ENCODE measurements at regions not wholly inside any gene's neighbourhood (a gene's known extent, or its start where the extent isn't known, plus 50 kb on each side); places are given as distances from the start of the nearest gene placed in this dataset.

DNA sequence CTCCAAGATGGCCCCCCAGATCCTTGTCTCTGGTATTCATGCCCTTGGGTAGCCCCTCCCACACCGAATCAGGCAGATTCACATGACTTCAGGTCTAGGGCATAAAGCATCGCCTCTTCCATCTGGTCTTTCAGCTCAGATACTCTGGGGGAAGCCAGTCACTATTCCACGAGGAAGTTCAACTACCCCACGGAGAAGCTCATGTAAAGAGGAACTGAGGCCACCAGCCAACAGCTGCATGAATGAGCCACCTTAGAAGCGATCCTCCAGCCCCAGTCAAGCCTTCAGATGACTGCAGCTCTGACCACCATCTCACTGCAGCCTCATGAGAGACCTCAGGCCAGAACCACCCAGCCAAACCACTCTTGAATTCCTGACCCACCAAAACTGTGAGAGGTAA lies 54.1 kb downstream of the SOCS3 start:
- H3K4me1 ChIP-seq (ENCODE audit: control insufficient read depth in 2 of 2, insufficient read depth in 2 of 2, low read length in 2 of 2): no peaks in the 10 kb centered on the region
- POLR2A ChIA-PET: interaction anchor here (0.7 kb wide), 1 partner anchor 38 kb away, joined by 3 read pairs; no protein-coding TSS in a partner anchor
- no peak overlapping the region for H2AFZ ChIP-seq (ENCODE audit: insufficient read depth, low read depth, low read length, poor library complexity, severe bottlenecking)
- Mint-ChIP-seq H3K27me3 (peaks cover 3% of the 10 kb centered on the region), H3K4me3 (no peak overlapping the region), H3K4me1 (no peaks in the 10 kb centered on the region), H3K27ac (no peak overlapping the region), H3K9me3 (ENCODE audit: insufficient read depth) (peaks cover 5% of the 10 kb centered on the region)
- no peaks in the 10 kb centered on the region for H3K79me2 ChIP-seq (ENCODE audit: control insufficient read depth, insufficient read depth, low read length)
- 79% methylated on average over 4 of the region's 5 CpGs for WGBS (ENCODE audit: insufficient coverage)
- no peak for DNase-seq
- no peaks in the 10 kb centered on the region for H4K20me1 ChIP-seq (ENCODE audit: control insufficient read depth, insufficient read depth, low read length, poor library complexity, severe bottlenecking)
- peaks cover 0 to 18% (median 13%) of the 10 kb centered on the region in 3 donors for H3K9me3 ChIP-seq (ENCODE audit: control extremely low read depth in 1 of 3, control insufficient read depth in 2 of 3, insufficient read depth in 1 of 3, low read length in 2 of 3)
- no peak for ATAC-seq (ENCODE audit: low read depth)
- H3K4me2 ChIP-seq (replicated peaks; ENCODE audit: low read depth, low read length, poor library complexity, severe bottlenecking): no peak overlapping the region
- CTCF ChIA-PET: interaction anchor here (1.6 kb wide), 1 partner anchor 116 kb away, joined by 6 read pairs; no protein-coding TSS in a partner anchor
- no peak overlapping the region for H3K27ac ChIP-seq (ENCODE audit: low read length in 2 of 2)
- no peak overlapping the region for H3K9ac ChIP-seq (ENCODE audit: low read length)
- intact Hi-C loops (cut with micrococcal nuclease): no loop called here
- TF ChIP-seq EZH2 (IDR thresholded peaks at IDR 0.05; ENCODE audit: borderline replicate concordance, insufficient read depth, low read depth, low read length, poor library complexity, severe bottlenecking): no peak
- TF ChIP-seq, protein P1, sequence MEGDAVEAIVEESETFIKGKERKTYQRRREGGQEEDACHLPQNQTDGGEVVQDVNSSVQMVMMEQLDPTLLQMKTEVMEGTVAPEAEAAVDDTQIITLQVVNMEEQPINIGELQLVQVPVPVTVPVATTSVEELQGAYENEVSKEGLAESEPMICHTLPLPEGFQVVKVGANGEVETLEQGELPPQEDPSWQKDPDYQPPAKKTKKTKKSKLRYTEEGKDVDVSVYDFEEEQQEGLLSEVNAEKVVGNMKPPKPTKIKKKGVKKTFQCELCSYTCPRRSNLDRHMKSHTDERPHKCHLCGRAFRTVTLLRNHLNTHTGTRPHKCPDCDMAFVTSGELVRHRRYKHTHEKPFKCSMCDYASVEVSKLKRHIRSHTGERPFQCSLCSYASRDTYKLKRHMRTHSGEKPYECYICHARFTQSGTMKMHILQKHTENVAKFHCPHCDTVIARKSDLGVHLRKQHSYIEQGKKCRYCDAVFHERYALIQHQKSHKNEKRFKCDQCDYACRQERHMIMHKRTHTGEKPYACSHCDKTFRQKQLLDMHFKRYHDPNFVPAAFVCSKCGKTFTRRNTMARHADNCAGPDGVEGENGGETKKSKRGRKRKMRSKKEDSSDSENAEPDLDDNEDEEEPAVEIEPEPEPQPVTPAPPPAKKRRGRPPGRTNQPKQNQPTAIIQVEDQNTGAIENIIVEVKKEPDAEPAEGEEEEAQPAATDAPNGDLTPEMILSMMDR (IDR thresholded peaks at IDR 0.05): no peak
- H3K4me3 ChIP-seq (ENCODE audit: control extremely low read depth in 1 of 5, extremely low read depth in 1 of 5, insufficient read depth in 1 of 5, low read depth in 2 of 5, low read length in 4 of 5): no peak overlapping the region
- H3K36me3 ChIP-seq (replicated peaks in 1 of 2; ENCODE audit: control extremely low read depth in 1 of 2, control insufficient read depth in 1 of 2, extremely low read depth in 1 of 2, insufficient read depth in 2 of 2, low read length in 1 of 2): no peaks in the 10 kb centered on the region
- H3K27me3 ChIP-seq (replicated peaks in 1 of 4; ENCODE audit: control extremely low read depth in 1 of 4, control insufficient read depth in 3 of 4, insufficient read depth in 4 of 4, low read length in 3 of 4): peaks cover 0 to 5% (median under 1%) of the 10 kb centered on the region in 4 experiments

DNA sequence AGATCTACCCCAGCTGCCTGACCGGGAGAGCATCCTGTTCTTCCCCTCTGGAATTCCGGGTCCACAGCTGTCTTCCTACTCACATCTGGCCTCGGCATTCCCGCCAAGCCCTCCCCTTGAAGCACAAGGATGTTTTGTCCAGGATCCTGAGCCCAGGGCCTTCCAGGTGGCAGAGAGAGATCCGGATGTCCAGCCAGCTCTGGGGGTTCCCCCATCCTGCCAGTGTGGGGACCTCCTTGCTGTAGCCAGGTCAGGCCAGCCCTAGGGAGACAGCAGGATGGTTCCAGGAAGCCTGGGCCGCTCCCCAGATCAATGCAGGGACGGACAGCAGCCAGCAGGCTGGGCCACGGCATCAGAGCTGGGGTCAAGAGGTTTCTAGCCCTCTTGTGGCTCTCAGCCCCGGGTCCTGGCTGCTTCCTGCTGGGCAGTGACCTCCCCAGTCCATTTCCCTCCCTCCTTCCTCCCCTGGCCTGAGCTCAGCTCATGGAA lies 55.3 kb downstream of the SOCS3 start:
- intact Hi-C loops (cut with micrococcal nuclease): no loop called here
- Mint-ChIP-seq H3K4me1 (no peaks in the 10 kb centered on the region), H3K27me3 (peaks cover 3% of the 10 kb centered on the region), H3K27ac (no peak overlapping the region), H3K4me3 (no peak overlapping the region), H3K9me3 (ENCODE audit: insufficient read depth) (peaks cover 5% of the 10 kb centered on the region)
- peaks cover 0 to 18% (median 13%) of the 10 kb centered on the region in 3 donors for H3K9me3 ChIP-seq (ENCODE audit: control extremely low read depth in 1 of 3, control insufficient read depth in 2 of 3, insufficient read depth in 1 of 3, low read length in 2 of 3)
- TF ChIP-seq, protein P1 (IDR thresholded peaks at IDR 0.05): no peak
- TF ChIP-seq EZH2 (IDR thresholded peaks at IDR 0.05; ENCODE audit: borderline replicate concordance, insufficient read depth, low read depth, low read length, poor library complexity, severe bottlenecking): no peak
- H3K27me3 ChIP-seq (replicated peaks in 1 of 4; ENCODE audit: control extremely low read depth in 1 of 4, control insufficient read depth in 3 of 4, insufficient read depth in 4 of 4, low read length in 3 of 4): peaks cover 0 to 5% (median under 1%) of the 10 kb centered on the region in 4 experiments
- 89% methylated on average over 9 of the region's 9 CpGs for WGBS (ENCODE audit: insufficient coverage)
- ATAC-seq (ENCODE audit: low read depth) (no peak), DNase-seq (no peak)
- H2AFZ ChIP-seq (ENCODE audit: insufficient read depth, low read depth, low read length, poor library complexity, severe bottlenecking): no peak overlapping the region
- H3K4me3 ChIP-seq (ENCODE audit: control extremely low read depth in 1 of 5, extremely low read depth in 1 of 5, insufficient read depth in 1 of 5, low read depth in 2 of 5, low read length in 4 of 5): no peak overlapping the region
- no peaks in the 10 kb centered on the region for H3K4me1 ChIP-seq (ENCODE audit: control insufficient read depth in 2 of 2, insufficient read depth in 2 of 2, low read length in 2 of 2)
- POLR2A ChIA-PET: interaction anchor here (0.6 kb wide), 1 partner anchor 77 kb away, joined by 3 read pairs; no protein-coding TSS in a partner anchor
- H3K36me3 ChIP-seq (replicated peaks in 1 of 2; ENCODE audit: control extremely low read depth in 1 of 2, control insufficient read depth in 1 of 2, extremely low read depth in 1 of 2, insufficient read depth in 2 of 2, low read length in 1 of 2): no peaks in the 10 kb centered on the region
- H4K20me1 ChIP-seq (ENCODE audit: control insufficient read depth, insufficient read depth, low read length, poor library complexity, severe bottlenecking): no peaks in the 10 kb centered on the region
- H3K4me2 ChIP-seq (replicated peaks; ENCODE audit: low read depth, low read length, poor library complexity, severe bottlenecking): no peak overlapping the region
- CTCF ChIA-PET: interaction anchor here (1.6 kb wide), 1 partner anchor 117 kb away, joined by 6 read pairs; no protein-coding TSS in a partner anchor
- H3K27ac ChIP-seq (ENCODE audit: low read length in 2 of 2): no peak overlapping the region
- H3K9ac ChIP-seq (ENCODE audit: low read length): no peak overlapping the region
- no peaks in the 10 kb centered on the region for H3K79me2 ChIP-seq (ENCODE audit: control insufficient read depth, insufficient read depth, low read length)
